ENCODE measurements at regions not wholly inside any gene's neighbourhood (a gene's known extent, or its start where the extent isn't known, plus 50 kb on each side); places are given as distances from the start of the nearest gene placed in this dataset.

- no peak overlapping the region for H3K27ac ChIP-seq
- intact Hi-C loops (cut with DNase I; ENCODE audit: low total_unique reads), result no loop called here
- H3K4me3 ChIP-seq, result no peak overlapping the region
- TF ChIP-seq, protein P1, sequence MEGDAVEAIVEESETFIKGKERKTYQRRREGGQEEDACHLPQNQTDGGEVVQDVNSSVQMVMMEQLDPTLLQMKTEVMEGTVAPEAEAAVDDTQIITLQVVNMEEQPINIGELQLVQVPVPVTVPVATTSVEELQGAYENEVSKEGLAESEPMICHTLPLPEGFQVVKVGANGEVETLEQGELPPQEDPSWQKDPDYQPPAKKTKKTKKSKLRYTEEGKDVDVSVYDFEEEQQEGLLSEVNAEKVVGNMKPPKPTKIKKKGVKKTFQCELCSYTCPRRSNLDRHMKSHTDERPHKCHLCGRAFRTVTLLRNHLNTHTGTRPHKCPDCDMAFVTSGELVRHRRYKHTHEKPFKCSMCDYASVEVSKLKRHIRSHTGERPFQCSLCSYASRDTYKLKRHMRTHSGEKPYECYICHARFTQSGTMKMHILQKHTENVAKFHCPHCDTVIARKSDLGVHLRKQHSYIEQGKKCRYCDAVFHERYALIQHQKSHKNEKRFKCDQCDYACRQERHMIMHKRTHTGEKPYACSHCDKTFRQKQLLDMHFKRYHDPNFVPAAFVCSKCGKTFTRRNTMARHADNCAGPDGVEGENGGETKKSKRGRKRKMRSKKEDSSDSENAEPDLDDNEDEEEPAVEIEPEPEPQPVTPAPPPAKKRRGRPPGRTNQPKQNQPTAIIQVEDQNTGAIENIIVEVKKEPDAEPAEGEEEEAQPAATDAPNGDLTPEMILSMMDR (IDR thresholded peaks at IDR 0.05), result no peak
- TF ChIP-seq POLR2A (IDR thresholded peaks at IDR 0.05), result no peak
- H3K4me1 ChIP-seq, result no peaks in the 10 kb centered on the region
- H3K36me3 ChIP-seq (ENCODE audit: low read depth, missing control alignments), result no peaks in the 10 kb centered on the region
- no peaks in the 10 kb centered on the region for H3K9me3 ChIP-seq
- no peaks in the 10 kb centered on the region for H3K27me3 ChIP-seq
- WGBS, 2 donors, result 83 to 86% methylated on average over 3 of the region's 3 CpGs
- DNase-seq, result no peak
These were observed 319.0 kb upstream of the NPSR1 start for GRCh38 chr7:34338961-34339526.

- Histone ChIP-seq H3K36me3 (ENCODE audit: low read depth, missing control alignments) (no peaks in the 10 kb centered on the region), H3K4me1 (no peaks in the 10 kb centered on the region), H3K27me3 (no peaks in the 10 kb centered on the region), H3K9me3 (no peaks in the 10 kb centered on the region), H3K27ac (no peak overlapping the region), H3K4me3 (no peak overlapping the region)
- intact Hi-C loops (cut with DNase I; ENCODE audit: low total_unique reads), result no loop called here
- WGBS, 2 donors, result 41 to 54% methylated on average over 2 of the region's 2 CpGs
- DNase-seq, result no peak
- TF ChIP-seq, protein P1 (IDR thresholded peaks at IDR 0.05), result no peak
- no peak for TF ChIP-seq POLR2A (IDR thresholded peaks at IDR 0.05)
These were observed 316.7 kb upstream of the NPSR1 start for GRCh38 chr7:34341326-34341725.

DNA sequence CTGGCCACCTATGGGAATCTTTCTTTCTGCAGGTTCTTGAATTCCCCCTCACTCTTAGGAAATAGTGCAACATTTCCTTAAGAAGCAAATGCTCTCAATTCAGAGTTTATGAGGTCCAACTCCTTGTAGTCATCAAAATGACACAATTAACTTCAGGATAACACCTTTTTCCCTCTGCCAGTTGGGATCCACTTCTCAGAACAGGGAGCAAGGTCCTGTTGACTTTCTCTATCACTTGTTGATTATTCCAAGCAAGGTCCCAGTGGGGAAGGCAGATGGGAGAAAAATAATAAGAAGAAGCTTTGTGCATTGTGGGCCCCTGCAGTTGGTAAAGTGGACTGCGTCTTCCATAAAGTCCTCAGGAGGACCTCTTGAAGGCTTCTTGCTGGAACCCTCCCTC, 315.6 kb upstream of the NPSR1 start:
- 92 to 100% methylated on average over 1 of the region's 1 CpG for WGBS, 2 donors
- TF ChIP-seq, protein P1 (IDR thresholded peaks at IDR 0.05), result no peak
- DNase-seq, result no peak

GRCh38 chr7:34343667-34344066, 314.4 kb upstream of the NPSR1 start:
- intact Hi-C loops (cut with DNase I; ENCODE audit: low total_unique reads), result no loop called here
- 85 to 87% methylated on average over 1 of the region's 1 CpG for WGBS, 2 donors
- no peak for TF ChIP-seq POLR2A (IDR thresholded peaks at IDR 0.05)
- TF ChIP-seq, protein P1 (IDR thresholded peaks at IDR 0.05), result no peak

More for the DNA sequence above, 315.6 kb upstream of the NPSR1 start:
- intact Hi-C loops (cut with DNase I; ENCODE audit: low total_unique reads), result no loop called here
- H3K4me3 ChIP-seq, result no peak overlapping the region
- H3K9me3 ChIP-seq, result no peaks in the 10 kb centered on the region
- no peaks in the 10 kb centered on the region for H3K4me1 ChIP-seq
- H3K27ac ChIP-seq, result no peak overlapping the region
- no peaks in the 10 kb centered on the region for H3K36me3 ChIP-seq (ENCODE audit: low read depth, missing control alignments)
- no peaks in the 10 kb centered on the region for H3K27me3 ChIP-seq

DNA sequence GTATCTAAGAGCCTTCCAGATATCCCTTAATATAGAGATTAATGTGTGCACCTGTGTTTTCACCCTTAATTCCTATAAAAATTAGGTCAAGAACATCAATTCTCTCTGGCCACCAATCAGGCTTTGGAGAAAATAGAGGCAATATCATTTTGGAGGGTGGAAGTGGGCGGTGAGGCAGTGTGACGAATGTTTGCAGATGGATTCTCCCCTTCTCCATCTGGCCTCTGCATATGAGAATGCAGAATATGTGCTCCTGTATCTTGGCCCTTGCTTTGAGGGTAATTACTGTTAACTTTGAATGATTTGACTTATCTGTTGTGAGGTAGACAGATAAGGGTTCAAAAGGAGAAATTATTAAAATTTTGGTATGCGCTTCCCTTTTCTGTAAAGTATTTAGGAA, 304.0 kb upstream of the NPSR1 start:
- Histone ChIP-seq H3K27me3 (no peaks in the 10 kb centered on the region), H3K9me3 (no peaks in the 10 kb centered on the region), H3K4me1 (no peaks in the 10 kb centered on the region), H3K4me3 (no peak overlapping the region), H3K36me3 (ENCODE audit: low read depth, missing control alignments) (no peaks in the 10 kb centered on the region), H3K27ac (no peak overlapping the region)
- 82 to 88% methylated on average over 3 of the region's 3 CpGs for WGBS, 2 donors
- TF ChIP-seq, protein P1 (IDR thresholded peaks at IDR 0.05), result no peak
- no peak for TF ChIP-seq POLR2A (IDR thresholded peaks at IDR 0.05)
- intact Hi-C loops (cut with DNase I; ENCODE audit: low total_unique reads), result no loop called here
- DNase-seq, result no peak

More at GRCh38 chr7:34343667-34344066, 314.4 kb upstream of the NPSR1 start:
- H3K4me1 ChIP-seq, result no peaks in the 10 kb centered on the region
- no peak overlapping the region for H3K4me3 ChIP-seq
- no peaks in the 10 kb centered on the region for H3K36me3 ChIP-seq (ENCODE audit: low read depth, missing control alignments)
- no peaks in the 10 kb centered on the region for H3K9me3 ChIP-seq
- DNase-seq, result no peak
- no peak overlapping the region for H3K27ac ChIP-seq
- H3K27me3 ChIP-seq, result no peaks in the 10 kb centered on the region

Measured in testis (tissue), 2 donors.